Spleen (tissue), 11 donors: ENCODE measurements at regions not wholly inside any gene's neighbourhood (a gene's known extent, or its start where the extent isn't known, plus 50 kb on each side); places are given as distances from the start of the nearest gene placed in this dataset.

ENCODE experiments used
- DNase-seq: peaks from one replicate; pipeline ENCODE4 v3.0.0-alpha.2; 2020
- H3K27ac ChIP-seq, 8 donors: fragments of 200-600 bp; sonication (generic) in 7 of 8; 1 replicate in 4 of 8; 2 replicates in 4 of 8; pipeline versions ENCODE4 v1.5.0 to v1.8.0; 2016 to 2021; ENCODE audit warnings: inconsistent platforms in 4 of 8, mild to moderate bottlenecking in 4 of 8, moderate library complexity in 1 of 8
- H3K27me3 ChIP-seq, 7 donors: fragments of 200-600 bp; sonication (generic) in 6 of 7; replicated peaks in 1 of 7; 1 replicate in 4 of 7; 2 replicates in 3 of 7; pipeline versions ENCODE4 v1.5.0 to v1.8.0; 2016 to 2021; ENCODE audit warnings: inconsistent platforms in 3 of 7, mild to moderate bottlenecking in 1 of 7
- H3K36me3 ChIP-seq, 6 donors: fragments of 200-600 bp; sonication (generic) in 5 of 6; 1 replicate in 4 of 6; 2 replicates in 2 of 6; pipeline versions ENCODE4 v1.5.0 to v1.8.0; 2016 to 2021; ENCODE audit warnings: inconsistent platforms in 2 of 6
- H3K4me1 ChIP-seq, 6 donors: fragments of 200-600 bp; sonication (generic) in 5 of 6; 1 replicate in 3 of 6; 2 replicates in 3 of 6; pipeline versions ENCODE4 v1.5.0 to v1.8.0; 2016 to 2021; ENCODE audit warnings: inconsistent platforms in 3 of 6
- H3K4me3 ChIP-seq, 8 donors: fragments of 200-600 bp; sonication (generic) in 7 of 8; 1 replicate in 4 of 8; 2 replicates in 4 of 8; pipeline versions ENCODE4 v1.5.0 to v1.8.0; 2016 to 2021; ENCODE audit warnings: inconsistent platforms in 4 of 8, mild to moderate bottlenecking in 4 of 8, moderate library complexity in 2 of 8
- H3K9me3 ChIP-seq, 8 donors: fragments of 200-600 bp; sonication (generic) in 7 of 8; 1 replicate in 4 of 8; 2 replicates in 4 of 8; pipeline versions ENCODE4 v1.5.0 to v1.8.0; 2016 to 2021; ENCODE audit warnings: inconsistent platforms in 4 of 8
- CTCF ChIP-seq, 11 experiments: fragments of 200-600 bp in 7 of 11; fragments of 450-650 bp in 4 of 11; sonication (generic) in 4 of 11; IDR thresholded peaks in 8 of 11; conservative IDR thresholded peaks in 3 of 11; 1 replicate in 7 of 11; 2 replicates in 4 of 11; pipeline versions ENCODE4 v1.4.0 to v1.8.0; 2016 to 2021; ENCODE audit warnings: antibody characterized with exemption in 11 of 11, inconsistent platforms in 4 of 11, mild to moderate bottlenecking in 1 of 11
- POLR2A ChIP-seq, 3 donors: fragments of 450-650 bp; IDR thresholded peaks; one replicate each; pipeline ENCODE4 v1.5.1; 2017; ENCODE audit warnings: antibody characterized with exemption in 3 of 3, mild to moderate bottlenecking in 1 of 3
- POLR2AphosphoS5 ChIP-seq, 3 donors: sonication (generic); formaldehyde crosslinking; IDR thresholded peaks; one replicate each; pipeline ENCODE4 v1.5.1; 2017; ENCODE audit warnings: antibody characterized with exemption in 3 of 3
- WGBS, 5 donors: extraction: QIAGEN DNeasy Blood & Tissue Kit in 3 of 5; methylation state at CpG; one replicate each; pipeline versions ENCODE4 v1.1.5 to v1.1.7; 2013 to 2018; 5-methylcytosine and 5-hydroxymethylcytosine counted together
- intact Hi-C: fragments of 100-400 bp; cut with DNase I; formaldehyde crosslinking; loops from one replicate; pipeline ENCODE4 v1.15.0; 2023; ENCODE audit warnings: low total_unique reads
- donor health status: healthy with polysubstance abuse.
- donor health status: DM: no; HTN: no; CAD: no; lungs with moderate emphysema.
- donor health status: DM: no; HTN: no; CAD: no.
- donor health status: Bipolar disorder and iron deficiency.
- donor health status: healthy.
- donor health status: DM: no; HTN: no; CAD: no.
- donor health status: DM: yes; HTN: yes; CAD: no.

- H3K4me3 ChIP-seq: no peak overlapping the region
- intact Hi-C loops: no loop called here
- H3K36me3 ChIP-seq: no peaks in the 10 kb centered on the region
- no peak overlapping the region for H3K27ac ChIP-seq
- 70 to 84% (median 83%) methylated on average over 10 of the region's 10 CpGs for WGBS, 5 donors
- no peak for DNase-seq
- peaks cover 0 to 5% (median 0%) of the 10 kb centered on the region in 7 donors for H3K27me3 ChIP-seq
- peaks cover 0 to 20% (median 17%) of the 10 kb centered on the region in 8 donors for H3K9me3 ChIP-seq
- TF ChIP-seq POLR2AphosphoS5 (IDR thresholded peaks at IDR 0.05): no peak
- H3K4me1 ChIP-seq: no peaks in the 10 kb centered on the region
Measured at GRCh38 chr6:8342241-8342819, 93.0 kb downstream of the SLC35B3 start.

- no peaks in the 10 kb centered on the region for H3K27me3 ChIP-seq
- H3K4me3 ChIP-seq: no peak overlapping the region
- H3K9me3 ChIP-seq: no peaks in the 10 kb centered on the region
- intact Hi-C loops: no loop called here
- no peak overlapping the region for H3K27ac ChIP-seq
- DNase-seq: no peak
- WGBS, 5 donors: 36 to 49% (median 46%) methylated on average over 4 of the region's 4 CpGs
- TF ChIP-seq POLR2AphosphoS5 (IDR thresholded peaks at IDR 0.05) (no peak), POLR2A (IDR thresholded peaks at IDR 0.05) (no peak), CTCF (IDR thresholded peaks at IDR 0.05 in 8 of 11, conservative IDR thresholded peaks at IDR 0.05 in 3 of 11) (no peak)
- H3K36me3 ChIP-seq: no peaks in the 10 kb centered on the region
- no peaks in the 10 kb centered on the region for H3K4me1 ChIP-seq
Measured at GRCh38 chr6:8337147-8337546, 98.2 kb downstream of the SLC35B3 start.

GRCh38 chr6:8336406-8337057, 98.8 kb downstream of the SLC35B3 start:
- Histone ChIP-seq H3K9me3 (no peaks in the 10 kb centered on the region), H3K36me3 (no peaks in the 10 kb centered on the region), H3K4me3 (no peak overlapping the region), H3K4me1 (no peaks in the 10 kb centered on the region), H3K27ac (no peak overlapping the region), H3K27me3 (no peaks in the 10 kb centered on the region)
- TF ChIP-seq CTCF (IDR thresholded peaks at IDR 0.05 in 8 of 11, conservative IDR thresholded peaks at IDR 0.05 in 3 of 11) (no peak), POLR2AphosphoS5 (IDR thresholded peaks at IDR 0.05) (no peak), POLR2A (IDR thresholded peaks at IDR 0.05) (no peak)
- 74 to 80% (median 76%) methylated on average over 11 of the region's 11 CpGs for WGBS, 5 donors
- DNase-seq: no peak
- intact Hi-C loops: no loop called here

- H3K36me3 ChIP-seq: no peaks in the 10 kb centered on the region
- intact Hi-C loops: no loop called here
- no peak overlapping the region for H3K4me3 ChIP-seq
- 93 to 97% (median 94%) methylated on average over 7 of the region's 7 CpGs for WGBS, 5 donors
- no peak overlapping the region for H3K27ac ChIP-seq
- DNase-seq: no peak
- no peaks in the 10 kb centered on the region for H3K4me1 ChIP-seq
- H3K9me3 ChIP-seq: no peaks in the 10 kb centered on the region
- TF ChIP-seq POLR2A (IDR thresholded peaks at IDR 0.05) (no peak), POLR2AphosphoS5 (IDR thresholded peaks at IDR 0.05) (no peak), CTCF (IDR thresholded peaks at IDR 0.05 in 8 of 11, conservative IDR thresholded peaks at IDR 0.05 in 3 of 11) (no peak)
- H3K27me3 ChIP-seq: no peaks in the 10 kb centered on the region
Measured at GRCh38 chr6:8335896-8336295, 99.4 kb downstream of the SLC35B3 start.
